ENCODE measurements at regions not wholly inside any gene's neighbourhood (a gene's known extent, or its start where the extent isn't known, plus 50 kb on each side); places are given as distances from the start of the nearest gene placed in this dataset.
A peak's percentile ranks its signal among the peaks of the same experiment; 100 is the strongest.

- DNase-seq: no peak
Observed at GRCh38 chr15:58235961-58236360, 97.8 kb downstream of the AQP9 start.

GRCh38 chr15:58240191-58240932 lies 102.2 kb downstream of the AQP9 start:
- DNase-seq: no peak

GRCh38 chr15:58241872-58242271 lies 103.7 kb downstream of the AQP9 start:
- no peak for DNase-seq

- no peak for DNase-seq
Observed at GRCh38 chr15:58243070-58243469, 104.9 kb downstream of the AQP9 start.

GRCh38 chr15:58244536-58244935 lies 106.4 kb downstream of the AQP9 start:
- DNase-seq: no peak

- no peak for DNase-seq
Observed at GRCh38 chr15:58246041-58246440, 107.9 kb downstream of the AQP9 start.

GRCh38 chr15:58247855-58248842 lies 110.0 kb downstream of the AQP9 start:
- DNase-seq: no peak

- no peak for DNase-seq
Observed at GRCh38 chr15:58249646-58250312, 111.6 kb downstream of the AQP9 start.

- DNase-seq: no peak
Observed at GRCh38 chr15:58252586-58253323, 114.6 kb downstream of the AQP9 start.

GRCh38 chr15:58257776-58258325 lies 119.7 kb downstream of the AQP9 start:
- no peak for DNase-seq

GRCh38 chr15:58258501-58259292 lies 120.5 kb downstream of the AQP9 start:
- no peak for DNase-seq

GRCh38 chr15:58260205-58260724 lies 122.1 kb downstream of the AQP9 start:
- no peak for DNase-seq

- no peak for DNase-seq
Observed at GRCh38 chr15:58260725-58261267, 122.6 kb downstream of the AQP9 start.

- no peak for DNase-seq
Observed at GRCh38 chr15:58261368-58261767, 123.2 kb downstream of the AQP9 start.

GRCh38 chr15:58264053-58264971 lies 126.1 kb downstream of the AQP9 start:
- DNase-seq: no peak

- DNase-seq: no peak
Observed at GRCh38 chr15:58267051-58267450, 128.9 kb downstream of the AQP9 start.

GRCh38 chr15:58268746-58269267 lies 130.6 kb downstream of the AQP9 start:
- DNase-seq: no peak

- peak; percentile 21 for DNase-seq
Observed at GRCh38 chr15:58269455-58270414, 131.6 kb downstream of the AQP9 start.
